Fibroblast of villous mesenchyme (primary cell): ENCODE measurements at regions not wholly inside any gene's neighbourhood (a gene's known extent, or its start where the extent isn't known, plus 50 kb on each side); places are given as distances from the start of the nearest gene placed in this dataset.
"Not testable (repeated sequence)": the region's sequence is repeated elsewhere in the genome, so short reads cannot be mapped to it uniquely, and the experiment has no call there.

Source experiments
- DNase-seq: peaks from one replicate; pipeline ENCODE4 v3.0.0-alpha.2; 2010; ENCODE audit warnings: low read depth
- H3K4me3 ChIP-seq: 2 replicates; pipeline ENCODE4 v1.5.1; 2011; ENCODE audit warnings: low read depth, mild to moderate bottlenecking, low read length
- CTCF ChIP-seq: IDR thresholded peaks from 2 replicates; pipeline ENCODE4 v1.5.1; 2012; ENCODE audit warnings: low read depth, mild to moderate bottlenecking, low read length; ENCODE audit not compliant: insufficient read depth

GRCh38 chr16:8087146-8087545 is 503.2 kb downstream of the TMEM114 start:
- TF ChIP-seq CTCF, result no peak
- DNase-seq, result no peak
- H3K4me3 ChIP-seq, result no peak overlapping the region

GRCh38 chr16:8084882-8085281 is 505.4 kb downstream of the TMEM114 start:
- no peak overlapping the region for H3K4me3 ChIP-seq
- DNase-seq, result no peak
- TF ChIP-seq CTCF, result no peak

- DNase-seq, result no peak
- no peak for TF ChIP-seq CTCF
- H3K4me3 ChIP-seq, result no peak overlapping the region
These were observed 506.0 kb downstream of the TMEM114 start for GRCh38 chr16:8084302-8084701.

- no peak overlapping the region for H3K4me3 ChIP-seq
- no peak for DNase-seq
- TF ChIP-seq CTCF, result no peak
These were observed 506.8 kb downstream of the TMEM114 start for GRCh38 chr16:8083560-8083959.

GRCh38 chr16:8080817-8081216 is 509.5 kb downstream of the TMEM114 start:
- DNase-seq, result no peak
- H3K4me3 ChIP-seq, result no peak overlapping the region
- TF ChIP-seq CTCF, result no peak

- no peak overlapping the region for H3K4me3 ChIP-seq
- no peak for DNase-seq
- no peak for TF ChIP-seq CTCF
These were observed 515.0 kb downstream of the TMEM114 start for GRCh38 chr16:8075271-8075670.

- DNase-seq, result no peak
- no peak overlapping the region for H3K4me3 ChIP-seq
- no peak for TF ChIP-seq CTCF
These were observed 519.8 kb downstream of the TMEM114 start for GRCh38 chr16:8070506-8070905.

GRCh38 chr16:8068225-8068624 is 522.1 kb downstream of the TMEM114 start:
- H3K4me3 ChIP-seq, DNase-seq: not testable (repeated sequence)
